K562 (cell line): ENCODE measurements at regions not wholly inside any gene's neighbourhood (a gene's known extent, or its start where the extent isn't known, plus 50 kb on each side); places are given as distances from the start of the nearest gene placed in this dataset.

ENCODE experiments used
- ATAC-seq: fragments of 200-7000 bp; cut with Tn5 transposase; 3 replicates; pipeline ENCODE4 v1.9.1; 2020; ENCODE audit warnings: moderate library complexity
- BruUV-seq: library from RNA; stranded (reverse); fragments of 400-500 nt; replicated peaks from 2 replicates; lab custom pipeline; 2021; lab: Mats Ljungman, UMichigan
- CTCF ChIA-PET: fragments of 300-600 bp; formaldehyde crosslinking; extraction: SDS; loops from one replicate; lab custom pipeline; 2021; ENCODE audit warnings: low intra/inter-chr PET ratio; lab: Yijun Ruan, JAX
- POLR2A ChIA-PET: fragments of 300-600, 350-650 bp; sonication (Branson Sonifier 250); formaldehyde crosslinking; extraction: SDS; loops from one replicate; lab custom pipeline; 2021; ENCODE audit warnings: antibody characterized with exemption, inconsistent platforms; lab: Yijun Ruan, JAX
- DNase-seq, 4 experiments: peaks; one replicate each; pipeline versions ENCODE4 v3.0.0 to v3.0.0-alpha.2; 2011 to 2018; ENCODE audit warnings: low spot score in 3 of 4, mixed read lengths in 3 of 4; ENCODE audit errors: extremely low read depth in 1 of 4
- FAIRE-seq: peaks from 2 replicates; lab custom pipeline; 2011; peaks lifted over from hg19 to GRCh38; lab: Jason Lieb, UNC
- H2AFZ ChIP-seq: 2 replicates; pipeline ENCODE4 v1.6.0; 2011; ENCODE audit warnings: low read depth, low read length, control low read depth, inconsistent platforms
- H3K27ac ChIP-seq: fragments of 200-600 bp; 3 replicates; pipeline ENCODE4 v1.8.0; 2011; ENCODE audit warnings: low read depth, mild to moderate bottlenecking, control low read depth, inconsistent platforms, low read length, moderate library complexity, mixed read lengths; ENCODE audit errors: extremely low read depth
- H3K27me3 ChIP-seq, 2 experiments: fragments of 300-600 bp in 1 of 2; 2 replicates in 1 of 2; 3 replicates in 1 of 2; pipeline versions ENCODE4 v1.6.0 to v1.8.0; 2011; ENCODE audit warnings: inconsistent platforms in 2 of 2, low read length in 2 of 2, mild to moderate bottlenecking in 1 of 2, mixed read lengths in 1 of 2, moderate library complexity in 1 of 2; ENCODE audit not compliant: control insufficient read depth in 2 of 2, insufficient read depth in 2 of 2
- H3K36me3 ChIP-seq: fragments of 300-600 bp; 3 replicates; pipeline ENCODE4 v1.8.0; 2011; ENCODE audit warnings: mild to moderate bottlenecking, low read length, inconsistent platforms; ENCODE audit not compliant: control insufficient read depth, insufficient read depth
- H3K4me1 ChIP-seq, 2 experiments: fragments of 200-600 bp in 1 of 2; replicated peaks in 1 of 2; 2 replicates in 1 of 2; 3 replicates in 1 of 2; pipeline versions ENCODE4 v1.5.1 to v1.8.0; 2011; ENCODE audit warnings: inconsistent platforms in 2 of 2, low read length in 2 of 2, mild to moderate bottlenecking in 1 of 2, mixed read lengths in 1 of 2, moderate library complexity in 1 of 2; ENCODE audit not compliant: control insufficient read depth in 2 of 2, insufficient read depth in 2 of 2
- H3K4me2 ChIP-seq: 2 replicates; pipeline ENCODE4 v1.6.1; 2011; ENCODE audit warnings: low read length, control low read depth, inconsistent platforms, mixed read lengths; ENCODE audit not compliant: insufficient read depth
- H3K4me3 ChIP-seq: fragments of 200-600 bp; sonication (generic), shearing (Covaris generic); 2 replicates; pipeline ENCODE4 v1.5.1; 2016; ENCODE audit warnings: control low read depth, inconsistent platforms
- H3K79me2 ChIP-seq: fragments of 200-600 bp; 3 replicates; pipeline ENCODE4 v1.8.0; 2011; ENCODE audit warnings: low read length, inconsistent platforms; ENCODE audit not compliant: control insufficient read depth, insufficient read depth
- H3K9ac ChIP-seq, 2 experiments: 2 replicates each; pipeline versions ENCODE4 v1.6.0 to v1.6.1; 2011; ENCODE audit warnings: low read depth in 2 of 2, low read length in 2 of 2, control low read depth in 1 of 2, inconsistent platforms in 1 of 2, mild to moderate bottlenecking in 1 of 2, mixed read lengths in 1 of 2; ENCODE audit not compliant: insufficient read depth in 1 of 2
- H3K9me1 ChIP-seq: one replicate; pipeline ENCODE4 v1.6.0; 2011; ENCODE audit warnings: inconsistent platforms, mild to moderate bottlenecking, low read length, moderate library complexity; ENCODE audit not compliant: control insufficient read depth, insufficient read depth
- H3K9me3 ChIP-seq: replicated peaks from 2 replicates; pipeline ENCODE4 v1.5.1; 2011; ENCODE audit warnings: low read depth, low read length, inconsistent platforms; ENCODE audit not compliant: control insufficient read depth, insufficient read depth
- H4K20me1 ChIP-seq: replicated peaks from 2 replicates; pipeline ENCODE4 v1.6.1; 2011; ENCODE audit warnings: low read length, inconsistent platforms, mixed read lengths; ENCODE audit not compliant: control insufficient read depth, insufficient read depth
- ATF1 ChIP-seq, 2 experiments: fragments of 450-650 bp in 1 of 2; IDR thresholded peaks; 2 replicates each; pipeline ENCODE4 v1.6.1; 2016; ENCODE audit warnings: missing compliant biosample characterization in 1 of 2, missing genetic modification characterization in 1 of 2
- EP300 ChIP-seq: IDR thresholded peaks from 2 replicates; pipeline ENCODE4 v1.6.1; 2012; ENCODE audit warnings: low read length, improper control_type of control experiment
- GABPA ChIP-seq: fragments of 200-800 bp; sonication (Bioruptor generic); conservative IDR thresholded peaks from 2 replicates; pipeline ENCODE4 v1.6.1; 2016; ENCODE audit warnings: low read depth, missing genetic modification characterization, missing compliant biosample characterization
- KDM4B ChIP-seq, 2 experiments: fragments of 450-650 bp in 1 of 2; sonication (generic) in 1 of 2; IDR thresholded peaks; 2 replicates each; pipeline ENCODE4 v1.6.1; 2016 to 2017; ENCODE audit warnings: borderline replicate concordance in 2 of 2, antibody characterized with exemption in 1 of 2, low read depth in 1 of 2, mild to moderate bottlenecking in 1 of 2
- SIN3B ChIP-seq: fragments of 450-650 bp; IDR thresholded peaks from 2 replicates; pipeline ENCODE4 v1.6.1; 2017; ENCODE audit warnings: low read depth, mild to moderate bottlenecking, moderate library complexity
- ZC3H4 ChIP-seq: sonication (generic); formaldehyde crosslinking; IDR thresholded peaks from 2 replicates; pipeline ENCODE4 v1.9.0; 2021; ENCODE audit warnings: missing genetic modification reagents, borderline replicate concordance
- ZFP1 ChIP-seq: fragments of 450-650 bp; formaldehyde crosslinking; IDR thresholded peaks from 2 replicates; pipeline ENCODE4 v1.4.0; 2020; ENCODE audit warnings: mild to moderate bottlenecking, mixed read lengths
- ZNF224 ChIP-seq: sonication (generic); formaldehyde crosslinking; IDR thresholded peaks from 2 replicates; pipeline ENCODE4 v1.8.0; 2022; ENCODE audit warnings: mild to moderate bottlenecking, missing genetic modification reagents
- ZNF316 ChIP-seq: fragments of 450-650 bp; IDR thresholded peaks from 2 replicates; pipeline ENCODE4 v1.6.1; 2016
- ZNF589 ChIP-seq: fragments of 200-800 bp; sonication (Bioruptor generic); IDR thresholded peaks from 2 replicates; pipeline ENCODE4 v1.6.1; 2016; ENCODE audit warnings: low read depth, missing genetic modification characterization, missing compliant biosample characterization
- whole genome bisulfite sequencing: fragments of 100-300 bp; shearing (Covaris generic); methylation state at CpG from one replicate; pipeline ENCODE4 v1.1.6; 2016; ENCODE audit warnings: low coverage, mixed read lengths; ENCODE audit not compliant: insufficient coverage; ENCODE audit errors: missing lambda C conversion rate; 5-methylcytosine and 5-hydroxymethylcytosine counted together
- in situ Hi-C: fragments of 300-500 bp; cut with MboI; formaldehyde crosslinking; loops from 4 replicates; pipeline ENCODE4 v1.15.0; 2018; ENCODE audit warnings: inconsistent platforms, mixed read lengths
- intact Hi-C: fragments of 100-400 bp; cut with micrococcal nuclease; formaldehyde crosslinking; loops from 2 replicates; pipeline ENCODE4 v1.14.2; 2022
- TF ChIP-seq, protein P1 (sequence below): sonication (generic); formaldehyde crosslinking; IDR thresholded peaks from 2 replicates; pipeline ENCODE4 v1.8.0; 2022; ENCODE audit warnings: mild to moderate bottlenecking, missing genetic modification reagents
- TF ChIP-seq, protein P2 (sequence below): fragments of 250-450 bp; sonication (Bioruptor Pico); IDR thresholded peaks from 2 replicates; pipeline ENCODE4 v1.8.0; 2021; ENCODE audit warnings: borderline replicate concordance, mild to moderate bottlenecking, moderate library complexity; ENCODE audit not compliant: poor library complexity, severe bottlenecking
- TF ChIP-seq, protein P3 (sequence below): IDR thresholded peaks from 2 replicates; pipeline ENCODE4 v1.6.1; 2011; ENCODE audit warnings: borderline replicate concordance, low read depth, mild to moderate bottlenecking, moderate library complexity, low read length; ENCODE audit not compliant: insufficient read depth, poor library complexity, severe bottlenecking
- TF ChIP-seq, protein P4 (sequence below): conservative IDR thresholded peaks from 2 replicates; pipeline ENCODE4 v1.6.1; 2011; ENCODE audit warnings: low read depth, mild to moderate bottlenecking, low read length; ENCODE audit not compliant: control insufficient read depth
- TF ChIP-seq, protein P5 (sequence below): fragments of 450-650 bp; formaldehyde crosslinking; conservative IDR thresholded peaks from 2 replicates; pipeline ENCODE4 v1.4.0; 2022; ENCODE audit warnings: mild to moderate bottlenecking, missing genetic modification characterization

DNA sequence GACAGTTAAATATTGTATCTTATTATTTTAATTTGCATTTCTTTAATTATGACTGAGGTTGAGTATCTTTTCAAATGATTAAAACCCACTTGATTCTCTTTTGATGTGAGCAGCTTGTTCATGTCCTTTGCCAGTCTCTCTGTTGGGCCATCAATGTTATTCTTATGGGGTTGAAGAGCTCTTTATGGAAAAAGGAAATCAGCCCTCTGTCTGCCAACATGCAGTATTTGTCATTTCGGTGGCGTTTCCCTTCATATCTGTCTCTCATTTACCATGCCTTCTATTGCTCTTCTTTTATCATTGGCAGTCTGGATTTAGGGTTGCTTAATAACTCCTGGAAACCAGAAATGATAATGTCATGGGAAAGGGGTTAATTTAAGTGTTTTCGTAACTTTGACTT is 340.7 kb upstream of the DNAJC19 start (continued):
- no peak for TF ChIP-seq KDM4B (IDR thresholded peaks at IDR 0.05; ENCODE audit: borderline replicate concordance in 2 of 2, low read depth in 1 of 2)
- TF ChIP-seq, protein P1, sequence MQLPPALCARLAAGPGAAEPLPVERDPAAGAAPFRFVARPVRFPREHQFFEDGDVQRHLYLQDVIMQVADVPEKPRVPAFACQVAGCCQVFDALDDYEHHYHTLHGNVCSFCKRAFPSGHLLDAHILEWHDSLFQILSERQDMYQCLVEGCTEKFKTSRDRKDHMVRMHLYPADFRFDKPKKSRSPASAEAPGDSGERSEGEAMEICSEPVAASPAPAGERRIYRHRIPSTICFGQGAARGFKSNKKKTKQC, result no peak
- no peak for TF ChIP-seq GABPA (tag)
- TF ChIP-seq, protein P2, sequence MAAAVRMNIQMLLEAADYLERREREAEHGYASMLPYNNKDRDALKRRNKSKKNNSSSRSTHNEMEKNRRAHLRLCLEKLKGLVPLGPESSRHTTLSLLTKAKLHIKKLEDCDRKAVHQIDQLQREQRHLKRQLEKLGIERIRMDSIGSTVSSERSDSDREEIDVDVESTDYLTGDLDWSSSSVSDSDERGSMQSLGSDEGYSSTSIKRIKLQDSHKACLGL (CRISPR knock-in tag), result no peak
- TF ChIP-seq, protein P3, sequence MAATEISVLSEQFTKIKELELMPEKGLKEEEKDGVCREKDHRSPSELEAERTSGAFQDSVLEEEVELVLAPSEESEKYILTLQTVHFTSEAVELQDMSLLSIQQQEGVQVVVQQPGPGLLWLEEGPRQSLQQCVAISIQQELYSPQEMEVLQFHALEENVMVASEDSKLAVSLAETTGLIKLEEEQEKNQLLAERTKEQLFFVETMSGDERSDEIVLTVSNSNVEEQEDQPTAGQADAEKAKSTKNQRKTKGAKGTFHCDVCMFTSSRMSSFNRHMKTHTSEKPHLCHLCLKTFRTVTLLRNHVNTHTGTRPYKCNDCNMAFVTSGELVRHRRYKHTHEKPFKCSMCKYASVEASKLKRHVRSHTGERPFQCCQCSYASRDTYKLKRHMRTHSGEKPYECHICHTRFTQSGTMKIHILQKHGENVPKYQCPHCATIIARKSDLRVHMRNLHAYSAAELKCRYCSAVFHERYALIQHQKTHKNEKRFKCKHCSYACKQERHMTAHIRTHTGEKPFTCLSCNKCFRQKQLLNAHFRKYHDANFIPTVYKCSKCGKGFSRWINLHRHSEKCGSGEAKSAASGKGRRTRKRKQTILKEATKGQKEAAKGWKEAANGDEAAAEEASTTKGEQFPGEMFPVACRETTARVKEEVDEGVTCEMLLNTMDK, result no peak
- TF ChIP-seq, all 486 proteins: peak for 0

DNA sequence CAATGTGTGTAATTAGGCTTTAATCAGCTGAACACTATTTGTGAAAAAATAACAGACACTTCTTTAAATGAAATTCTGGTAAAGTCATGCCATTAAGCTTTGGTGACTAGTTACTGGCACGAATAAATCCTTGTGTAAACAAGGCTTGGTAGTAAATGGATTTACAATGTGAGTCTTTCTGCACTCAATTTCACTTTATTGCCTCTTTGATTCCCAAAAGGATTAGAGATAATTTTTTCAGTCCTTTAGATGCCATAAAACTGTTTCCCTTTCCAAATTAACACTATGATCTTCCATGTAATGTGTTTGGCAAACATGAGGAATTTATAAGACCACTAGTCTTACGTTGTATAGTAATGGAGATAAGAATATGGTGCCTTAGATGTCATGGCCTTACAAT is 339.5 kb upstream of the DNAJC19 start:
- Histone ChIP-seq H3K79me2 (no peaks in the 10 kb centered on the region), H3K27ac (no peak overlapping the region), H3K4me3 (no peak overlapping the region), H4K20me1 (no peaks in the 10 kb centered on the region), H2AFZ (no peak overlapping the region), H3K9me3 (no peaks in the 10 kb centered on the region), H3K4me2 (no peak overlapping the region), H3K9ac (no peak overlapping the region), H3K36me3 (no peaks in the 10 kb centered on the region), H3K27me3 (no peaks in the 10 kb centered on the region), H3K4me1 (no peaks in the 10 kb centered on the region), H3K9me1 (no peaks in the 10 kb centered on the region)
- ChIA-PET CTCF (no interaction called here), POLR2A (no interaction called here)
- 0% methylated on average over 2 of the region's 2 CpGs for WGBS
- FAIRE-seq, result no peak
- intact Hi-C loops, result loop anchor here (5.0 to 10.0 kb wide), 2 partner anchors 373 to 1356 kb away; no protein-coding TSS in a partner anchor
- BruUV-seq, result no TSS peak
- ATAC-seq, result no peak
- DNase-seq, result no peak
- in situ Hi-C loops, result no loop called here
- TF ChIP-seq, protein P4, sequence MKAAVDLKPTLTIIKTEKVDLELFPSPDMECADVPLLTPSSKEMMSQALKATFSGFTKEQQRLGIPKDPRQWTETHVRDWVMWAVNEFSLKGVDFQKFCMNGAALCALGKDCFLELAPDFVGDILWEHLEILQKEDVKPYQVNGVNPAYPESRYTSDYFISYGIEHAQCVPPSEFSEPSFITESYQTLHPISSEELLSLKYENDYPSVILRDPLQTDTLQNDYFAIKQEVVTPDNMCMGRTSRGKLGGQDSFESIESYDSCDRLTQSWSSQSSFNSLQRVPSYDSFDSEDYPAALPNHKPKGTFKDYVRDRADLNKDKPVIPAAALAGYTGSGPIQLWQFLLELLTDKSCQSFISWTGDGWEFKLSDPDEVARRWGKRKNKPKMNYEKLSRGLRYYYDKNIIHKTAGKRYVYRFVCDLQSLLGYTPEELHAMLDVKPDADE, result no peak
- TF ChIP-seq ZFP1 (CRISPR knock-in tag) (no peak), ZNF224 (CRISPR knock-in tag) (no peak), EP300 (no peak), ZNF316 (no peak), ZC3H4 (no peak), ATF1 (CRISPR knock-in tag; IDR thresholded peaks at IDR 0.05) (no peak), ATF1 (tag; IDR thresholded peaks at IDR 0.05) (no peak), SIN3B (no peak), ZNF589 (no peak)
- TF ChIP-seq, protein P5, sequence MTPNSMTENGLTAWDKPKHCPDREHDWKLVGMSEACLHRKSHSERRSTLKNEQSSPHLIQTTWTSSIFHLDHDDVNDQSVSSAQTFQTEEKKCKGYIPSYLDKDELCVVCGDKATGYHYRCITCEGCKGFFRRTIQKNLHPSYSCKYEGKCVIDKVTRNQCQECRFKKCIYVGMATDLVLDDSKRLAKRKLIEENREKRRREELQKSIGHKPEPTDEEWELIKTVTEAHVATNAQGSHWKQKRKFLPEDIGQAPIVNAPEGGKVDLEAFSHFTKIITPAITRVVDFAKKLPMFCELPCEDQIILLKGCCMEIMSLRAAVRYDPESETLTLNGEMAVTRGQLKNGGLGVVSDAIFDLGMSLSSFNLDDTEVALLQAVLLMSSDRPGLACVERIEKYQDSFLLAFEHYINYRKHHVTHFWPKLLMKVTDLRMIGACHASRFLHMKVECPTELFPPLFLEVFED (CRISPR knock-in tag), result no peak
